CMK (cell line): ENCODE measurements at regions not wholly inside any gene's neighbourhood (a gene's known extent, or its start where the extent isn't known, plus 50 kb on each side); places are given as distances from the start of the nearest gene placed in this dataset.
"Not testable (repeated sequence)": the region's sequence is repeated elsewhere in the genome, so short reads cannot be mapped to it uniquely, and the experiment has no call there.

ENCODE experiments used
- DNase-seq: peaks from one replicate; pipeline ENCODE4 v3.0.0-alpha.2; 2010; ENCODE audit warnings: low read depth

DNA sequence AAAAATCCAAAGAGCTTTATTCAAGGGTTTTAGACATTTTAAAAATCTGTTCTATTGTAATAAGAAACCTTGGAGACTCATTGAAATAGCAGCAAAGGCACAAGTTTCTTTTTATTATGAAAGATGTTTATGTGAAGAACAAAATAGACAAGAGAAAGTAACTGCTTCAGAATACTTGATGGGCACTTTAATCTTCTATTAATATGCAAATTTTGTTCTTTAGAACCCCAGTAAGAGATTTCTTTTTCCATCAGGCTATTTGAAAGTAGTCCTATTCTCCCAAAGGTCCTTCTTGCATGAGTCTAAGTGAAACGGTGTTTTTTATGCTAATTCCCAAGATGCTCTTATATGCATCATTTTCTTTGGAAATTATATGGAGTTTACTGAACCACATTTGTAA is 602.0 kb downstream of the EFNA5 start:
- DNase-seq: no peak

GRCh38 chr5:107067395-107067794 is 603.3 kb downstream of the EFNA5 start:
- DNase-seq: no peak

GRCh38 chr5:107063511-107063910 is 607.2 kb downstream of the EFNA5 start:
- DNase-seq: no peak

- DNase-seq: no peak
Measured at GRCh38 chr5:107058803-107059202, 611.9 kb downstream of the EFNA5 start.

DNA sequence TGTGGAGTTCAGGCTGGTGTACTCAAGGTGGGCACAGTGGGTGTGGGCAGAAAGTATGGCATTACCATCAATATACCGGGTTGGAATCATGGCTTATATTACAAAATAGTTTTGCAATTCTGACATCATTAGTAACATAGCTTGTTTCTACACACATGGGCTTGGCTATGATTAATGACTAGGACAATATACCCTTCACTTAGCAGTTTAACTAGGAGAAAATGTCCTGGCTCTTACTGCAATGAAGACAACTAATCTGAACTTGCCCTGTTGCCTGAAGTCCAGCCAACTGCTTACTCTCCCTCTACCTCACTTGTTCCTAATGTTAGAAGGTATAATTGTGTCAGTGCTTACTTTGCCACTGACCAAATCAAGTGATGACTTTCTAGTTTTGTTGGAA is 612.5 kb downstream of the EFNA5 start:
- no peak for DNase-seq

- DNase-seq: no peak
Measured at GRCh38 chr5:107056278-107056677, 614.5 kb downstream of the EFNA5 start.

DNA sequence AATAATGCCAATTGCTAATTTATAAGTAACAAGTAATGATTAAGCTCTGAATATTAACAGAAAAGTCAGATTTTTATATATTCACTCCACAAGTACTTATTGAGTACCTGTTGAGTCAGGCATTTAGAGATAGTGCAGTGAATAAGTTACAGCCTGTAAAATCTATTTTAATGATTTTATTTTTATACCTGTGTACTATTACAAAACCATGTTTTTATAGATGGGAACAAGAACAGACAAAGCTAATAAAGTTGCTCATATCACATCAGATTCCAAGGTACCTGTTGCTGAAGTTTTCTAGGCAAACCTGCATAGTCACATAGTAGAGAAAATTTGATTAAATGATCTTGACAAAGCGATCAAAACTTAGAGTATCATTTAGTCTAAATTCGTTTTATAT is 623.7 kb downstream of the EFNA5 start:
- DNase-seq: no peak

- no peak for DNase-seq
Measured at GRCh38 chr5:107043665-107044064, 627.1 kb downstream of the EFNA5 start.

GRCh38 chr5:107040907-107041306 is 629.8 kb downstream of the EFNA5 start:
- DNase-seq: no peak

DNA sequence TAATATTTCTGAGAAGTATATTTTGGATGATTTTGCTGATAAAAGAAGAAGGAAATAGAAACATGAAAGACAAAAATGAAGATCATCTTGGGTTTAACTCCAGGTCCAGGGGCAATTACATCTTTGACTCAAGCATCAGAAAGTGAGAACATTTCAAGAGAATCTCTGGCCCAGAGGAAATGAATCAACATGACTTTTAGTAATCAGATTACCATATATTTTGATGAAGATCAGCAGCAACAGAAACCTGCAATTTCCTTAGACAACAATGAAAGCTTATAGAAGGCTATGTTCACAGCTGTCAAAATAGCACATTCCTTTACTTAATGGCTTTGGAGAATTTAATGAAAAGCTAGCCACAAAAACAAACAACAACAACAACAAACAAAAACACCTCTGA is 638.1 kb downstream of the EFNA5 start:
- DNase-seq: no peak

DNA sequence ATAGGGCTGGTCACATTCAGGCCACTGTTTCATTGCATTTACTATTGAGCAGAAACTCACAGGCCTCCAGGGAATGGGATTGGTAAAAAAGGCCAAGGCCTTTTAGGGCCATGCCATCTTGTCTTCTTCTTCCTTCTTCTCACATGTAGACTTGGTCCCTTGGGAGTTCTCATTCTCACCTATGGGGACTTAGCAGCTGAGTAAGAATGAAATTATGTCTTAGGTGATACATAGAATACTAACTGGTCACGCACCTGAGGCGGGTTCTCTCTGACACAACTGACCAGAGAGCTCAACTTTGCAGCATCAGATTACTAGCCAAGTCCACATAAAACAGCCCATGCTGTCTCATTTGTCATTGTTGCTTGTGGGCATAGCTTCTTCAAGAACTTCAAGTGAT is 641.8 kb downstream of the EFNA5 start:
- DNase-seq: no peak

- DNase-seq: no peak
Measured at GRCh38 chr5:107025712-107026497, 644.8 kb downstream of the EFNA5 start.

- DNase-seq: no peak
Measured at GRCh38 chr5:107023732-107024131, 647.0 kb downstream of the EFNA5 start.

DNA sequence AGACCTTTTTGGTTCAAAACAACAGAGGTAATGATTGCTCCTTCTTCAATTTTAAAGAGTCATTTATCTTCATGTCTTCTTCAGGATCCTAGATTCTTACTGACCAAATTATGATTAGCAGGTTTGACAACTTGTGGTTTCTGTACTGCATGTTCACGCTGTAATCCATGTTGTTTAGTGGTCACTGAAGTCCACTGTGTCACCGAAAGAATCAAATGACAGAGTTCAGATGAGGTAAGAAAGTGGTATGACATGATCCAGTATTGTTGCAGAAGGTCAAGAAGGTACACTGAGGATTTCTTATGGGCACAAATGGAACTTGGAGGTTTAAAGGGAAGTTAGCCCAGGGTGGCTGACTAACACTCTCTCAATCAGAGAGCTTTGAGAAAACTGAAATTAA is 649.2 kb downstream of the EFNA5 start:
- DNase-seq: no peak

- DNase-seq: no peak
Measured at GRCh38 chr5:107020626-107021025, 650.1 kb downstream of the EFNA5 start.

- no peak for DNase-seq
Measured at GRCh38 chr5:107017616-107018015, 653.1 kb downstream of the EFNA5 start.

DNA sequence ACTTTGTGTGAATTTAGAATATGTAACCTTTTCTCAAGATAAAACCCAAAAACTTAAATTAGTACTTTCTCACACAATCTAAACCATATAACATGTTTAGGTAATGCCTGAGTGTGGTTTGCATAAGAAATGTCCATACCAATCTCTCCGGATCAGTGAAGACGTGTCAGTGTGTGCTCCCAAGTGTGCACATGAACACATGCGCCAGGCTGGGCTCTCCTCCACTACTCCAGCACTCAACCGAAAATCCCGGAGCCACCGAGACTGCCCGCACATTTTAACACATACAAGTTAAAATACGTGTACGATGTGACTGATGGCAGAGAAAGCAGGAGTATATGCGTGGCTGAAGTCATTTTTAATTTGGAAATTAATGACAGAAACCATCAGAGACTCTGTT is 658.4 kb downstream of the EFNA5 start:
- DNase-seq: no peak

DNA sequence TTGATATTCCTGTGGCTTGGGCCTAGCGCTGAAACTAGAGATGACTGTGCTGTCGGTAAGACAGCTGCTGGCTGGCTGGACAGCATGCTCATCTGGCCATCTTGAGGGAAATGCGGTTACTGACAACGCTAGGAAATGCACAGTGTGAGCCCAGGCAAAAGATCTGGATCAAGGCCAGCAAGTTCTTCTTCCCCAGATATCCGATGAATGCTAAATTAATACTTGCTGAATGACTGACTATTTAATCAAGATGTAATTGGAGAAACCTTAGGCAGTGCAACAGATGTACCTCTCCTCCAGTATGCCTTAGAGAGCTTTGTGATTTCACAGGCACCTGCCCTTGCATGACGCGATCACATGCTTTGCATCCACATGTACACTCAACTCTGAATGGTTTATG is 659.1 kb downstream of the EFNA5 start:
- no peak for DNase-seq

DNA sequence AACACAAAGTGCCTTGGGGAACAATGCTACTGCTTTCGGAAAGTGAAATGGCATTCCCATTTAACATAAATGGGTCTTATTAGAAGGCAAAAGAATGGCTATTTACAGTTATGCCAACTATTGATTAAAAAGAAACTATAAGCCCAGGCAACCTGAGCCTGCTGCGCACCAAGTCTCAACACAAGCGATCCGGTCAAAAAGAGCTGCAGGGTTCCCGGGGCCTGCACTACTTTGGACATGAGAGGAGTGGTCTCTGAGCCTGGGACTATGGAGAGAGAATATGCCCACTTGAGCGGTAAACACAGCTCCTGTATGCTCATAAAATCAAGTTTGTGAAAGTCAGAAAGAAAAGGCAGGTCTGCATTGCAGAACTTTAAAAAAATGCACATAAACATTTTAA is 660.7 kb downstream of the EFNA5 start:
- no peak for DNase-seq

DNA sequence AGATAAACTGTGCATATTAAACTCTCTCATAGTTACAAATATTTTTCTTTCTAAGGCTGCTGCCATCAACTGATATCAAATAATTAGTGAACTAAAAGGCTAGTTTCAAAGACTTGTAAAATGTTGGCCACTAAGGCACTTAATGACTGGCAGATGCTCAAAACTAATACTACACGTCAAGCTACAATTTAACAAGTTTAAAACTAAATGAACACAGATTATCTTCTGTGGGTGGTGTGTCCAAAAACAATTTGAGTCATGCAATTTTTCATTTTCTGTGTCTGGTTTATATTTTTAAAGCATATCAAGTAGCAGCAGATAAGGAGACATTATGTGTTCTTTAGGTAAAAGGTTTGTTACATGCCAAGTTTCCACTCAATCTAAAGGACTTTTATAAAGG is 665.1 kb downstream of the EFNA5 start:
- no peak for DNase-seq

GRCh38 chr5:107005161-107005560 is 665.6 kb downstream of the EFNA5 start:
- DNase-seq: no peak

DNA sequence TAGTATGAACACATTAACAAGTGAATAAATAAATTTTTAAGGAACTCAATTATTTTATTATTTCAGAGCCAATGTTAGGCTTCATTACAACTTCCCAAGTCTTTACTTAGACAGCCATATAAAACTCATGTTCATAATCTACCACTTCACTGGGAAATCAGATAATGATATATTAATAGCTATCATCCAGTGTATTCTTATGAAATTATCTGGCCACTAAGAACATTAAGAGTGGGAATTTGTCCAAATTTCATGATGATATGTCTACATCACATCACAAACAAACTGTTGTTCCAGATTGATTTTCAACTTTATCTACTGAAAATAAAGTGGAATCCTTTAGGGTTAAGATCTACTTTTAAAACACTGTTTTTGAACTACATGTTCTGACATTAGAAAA is 668.6 kb downstream of the EFNA5 start:
- DNase-seq: no peak

DNA sequence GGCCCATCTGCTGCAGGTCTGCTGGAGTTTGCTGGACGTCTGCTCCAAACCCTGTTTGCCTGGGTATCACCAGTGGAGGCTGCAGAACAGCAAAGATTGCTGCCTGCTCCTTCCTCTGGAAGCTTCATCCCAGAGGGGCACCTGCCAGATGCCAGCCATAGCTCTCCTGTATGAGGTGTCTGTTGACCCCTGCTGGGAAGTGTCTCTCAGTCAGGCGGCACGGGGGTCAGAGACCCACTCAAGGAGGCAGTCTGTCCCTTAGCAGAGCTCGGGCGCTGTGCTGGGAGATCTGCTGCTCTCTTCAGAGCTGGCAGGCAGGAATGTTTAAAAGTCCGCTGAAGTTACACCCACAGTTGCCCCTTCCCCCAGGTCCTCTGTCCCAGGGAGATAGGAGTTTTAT is 671.2 kb downstream of the EFNA5 start:
- DNase-seq: not testable (repeated sequence)

DNA sequence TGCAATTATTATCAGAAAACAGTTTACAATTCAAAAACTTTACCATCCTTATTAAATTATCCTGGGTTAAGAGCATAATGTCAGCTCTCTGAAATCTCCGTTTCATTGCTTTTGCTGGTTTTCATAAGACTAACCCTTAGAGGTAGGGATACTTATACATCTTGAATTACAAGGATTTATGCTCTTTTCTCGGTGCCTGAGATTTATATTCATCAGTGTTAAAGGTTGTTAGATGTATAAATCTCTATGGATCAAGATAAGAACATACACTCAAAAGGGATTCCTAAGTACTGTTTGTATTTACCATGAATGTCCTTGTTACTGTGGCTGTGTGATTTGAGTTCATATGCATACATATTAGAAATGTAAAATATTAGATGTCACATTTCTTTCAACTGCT is 684.7 kb downstream of the EFNA5 start:
- DNase-seq: no peak
